SKM-1 treated with dmso at 0.1 percent for 144 hours (cell line): ENCODE measurements at regions not wholly inside any gene's neighbourhood (a gene's known extent, or its start where the extent isn't known, plus 50 kb on each side); places are given as distances from the start of the nearest gene placed in this dataset.
"Not testable (repeated sequence)": the region's sequence is repeated elsewhere in the genome, so short reads cannot be mapped to it uniquely, and the experiment has no call there.

Experiments
- DNase-seq: peaks from one replicate; lab custom pipeline; 2025; ENCODE audit not compliant: unreplicated experiment; lab: John Stamatoyannopoulos, UW

- DNase-seq: no peak
Measured at GRCh38 chr13:22945321-22946226, 235.2 kb upstream of the SGCG start.

GRCh38 chr13:22948421-22948820 is 232.4 kb upstream of the SGCG start:
- no peak for DNase-seq

GRCh38 chr13:22952018-22952417 is 228.8 kb upstream of the SGCG start:
- DNase-seq: not testable (repeated sequence)

- not testable (repeated sequence) for DNase-seq
Measured at GRCh38 chr13:22955147-22955546, 225.6 kb upstream of the SGCG start.

GRCh38 chr13:22956456-22957115 is 224.2 kb upstream of the SGCG start:
- not testable (repeated sequence) for DNase-seq

- not testable (repeated sequence) for DNase-seq
Measured at GRCh38 chr13:22959859-22960258, 220.9 kb upstream of the SGCG start.

- DNase-seq: no peak
Measured at GRCh38 chr13:22960827-22961226, 220.0 kb upstream of the SGCG start.

- not testable (repeated sequence) for DNase-seq
Measured at GRCh38 chr13:22961342-22961741, 219.4 kb upstream of the SGCG start.

GRCh38 chr13:22961835-22962537 is 218.8 kb upstream of the SGCG start:
- no peak for DNase-seq

- not testable (repeated sequence) for DNase-seq
Measured at GRCh38 chr13:22963384-22964053, 217.3 kb upstream of the SGCG start.

- DNase-seq: no peak
Measured at GRCh38 chr13:22964245-22964966, 216.4 kb upstream of the SGCG start.

GRCh38 chr13:22965011-22965857 is 215.5 kb upstream of the SGCG start:
- not testable (repeated sequence) for DNase-seq

- not testable (repeated sequence) for DNase-seq
Measured at GRCh38 chr13:22965858-22966239, 214.9 kb upstream of the SGCG start.

GRCh38 chr13:22966753-22967152 is 214.0 kb upstream of the SGCG start:
- not testable (repeated sequence) for DNase-seq

- DNase-seq: no peak
Measured at GRCh38 chr13:22967669-22968068, 213.1 kb upstream of the SGCG start.

GRCh38 chr13:22979952-22980351 is 200.8 kb upstream of the SGCG start:
- no peak for DNase-seq

GRCh38 chr13:22980936-22981335 is 199.8 kb upstream of the SGCG start:
- no peak for DNase-seq

- no peak for DNase-seq
Measured at GRCh38 chr13:22993148-22993547, 187.6 kb upstream of the SGCG start.

- no peak for DNase-seq
Measured at GRCh38 chr13:23003446-23003845, 177.3 kb upstream of the SGCG start.
